HG03280 (cell line): ENCODE measurements at regions not wholly inside any gene's neighbourhood (a gene's known extent, or its start where the extent isn't known, plus 50 kb on each side); places are given as distances from the start of the nearest gene placed in this dataset.
"Not testable (repeated sequence)": the region's sequence is repeated elsewhere in the genome, so short reads cannot be mapped to it uniquely, and the experiment has no call there.

Experiments used
- ATAC-seq: cut with Tn5 transposase; IDR thresholded peaks from one replicate; pipeline ENCODE4 v1.9.1; 2021; ENCODE audit warnings: mild to moderate bottlenecking, moderate library complexity; ENCODE audit not compliant: unreplicated experiment

DNA sequence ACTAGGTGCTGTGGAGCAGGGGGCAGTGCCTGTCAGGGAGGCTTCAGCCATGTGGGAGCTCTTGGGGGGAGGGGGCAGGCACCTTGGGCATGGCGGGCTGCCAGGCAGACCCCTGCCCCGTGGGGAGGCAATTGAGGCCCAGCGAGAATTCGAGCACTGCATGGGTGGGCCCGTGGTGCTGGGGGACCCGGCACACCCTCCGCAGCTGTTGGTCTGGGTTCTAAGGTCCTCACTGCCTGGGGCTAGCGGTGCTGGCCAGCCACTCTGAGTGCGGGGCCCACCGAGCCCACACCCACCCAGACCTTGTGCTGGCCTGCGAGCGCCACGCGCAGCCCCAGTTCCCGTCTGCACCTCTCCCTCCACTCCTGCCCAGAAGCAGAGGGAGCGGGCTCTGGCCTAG is 835.5 kb upstream of the CNTN5 start:
- no peak for ATAC-seq

DNA sequence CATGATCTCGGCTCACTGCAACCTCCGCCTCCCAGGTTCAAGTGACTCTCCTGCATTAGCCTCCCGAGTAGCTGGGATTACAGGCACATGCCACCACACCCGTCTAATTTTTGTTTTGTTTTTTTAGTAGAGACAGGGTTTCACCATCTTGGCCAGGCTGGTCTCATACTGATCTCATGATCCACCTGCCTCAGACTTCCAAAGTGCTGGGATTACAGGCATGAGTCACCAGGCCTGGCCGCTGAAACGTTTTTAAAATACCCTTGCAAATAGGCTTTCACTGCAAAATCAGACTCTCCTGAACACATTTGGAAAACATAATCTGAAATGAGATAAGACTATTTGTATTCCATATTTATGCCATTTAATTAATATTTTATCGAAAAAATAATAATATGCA is 826.1 kb upstream of the CNTN5 start:
- ATAC-seq, result no peak

DNA sequence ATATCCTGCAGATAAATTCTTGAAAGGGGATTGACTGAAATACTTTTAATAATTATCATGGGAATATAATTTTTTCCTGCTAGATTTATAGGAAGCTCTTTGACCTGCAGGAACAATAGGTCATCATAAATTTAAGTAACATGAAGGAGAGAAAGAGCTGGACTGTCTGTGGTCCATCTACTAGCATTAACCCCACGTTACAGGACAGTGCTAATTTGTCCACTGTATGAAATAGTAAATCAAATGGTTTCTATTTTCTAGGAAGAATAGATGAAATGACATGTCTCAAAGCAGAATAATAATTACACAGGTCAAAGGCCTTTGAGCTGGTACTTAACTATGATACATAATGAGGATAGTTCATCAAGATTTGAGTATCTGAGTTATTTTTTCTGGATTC is 825.4 kb upstream of the CNTN5 start:
- ATAC-seq, result no peak

DNA sequence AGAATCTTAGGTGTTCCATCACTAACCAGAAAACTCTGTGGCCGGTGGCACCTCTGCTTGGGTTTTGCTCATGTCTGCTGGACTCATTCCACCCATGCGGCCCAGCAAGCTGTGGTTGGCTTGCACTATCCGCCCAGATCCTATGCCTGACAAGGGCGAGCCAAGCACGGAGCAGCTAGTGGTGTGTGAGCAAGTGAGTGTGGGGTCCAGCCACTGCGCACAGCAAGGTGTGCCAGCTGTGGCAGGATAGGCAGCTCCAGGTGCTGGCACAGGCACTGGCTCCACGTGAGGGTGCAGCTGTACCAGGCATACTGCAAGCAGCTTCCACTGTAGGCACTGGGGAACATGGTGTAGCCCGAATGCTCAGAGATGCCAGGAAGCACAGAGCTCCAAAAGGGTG is 813.7 kb upstream of the CNTN5 start:
- no peak for ATAC-seq

DNA sequence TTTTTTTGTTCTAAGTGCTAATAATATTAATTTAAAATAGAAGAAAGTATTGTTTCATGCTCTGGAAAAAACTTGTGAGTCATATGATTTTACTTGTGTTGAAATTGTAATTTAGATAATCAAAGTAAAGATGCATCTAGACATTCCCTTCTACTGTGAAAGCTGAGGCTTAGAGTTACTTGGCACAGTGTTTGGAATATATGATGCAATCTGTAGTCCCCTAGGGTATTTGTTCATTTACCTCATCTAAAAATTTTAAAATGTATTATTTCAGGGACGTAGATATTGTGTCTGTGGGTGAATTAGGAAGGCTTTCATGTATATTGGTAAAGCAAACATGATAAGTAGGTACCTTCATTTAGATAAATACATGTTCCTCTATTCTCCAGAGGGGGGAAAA is 793.5 kb upstream of the CNTN5 start:
- ATAC-seq, result no peak

DNA sequence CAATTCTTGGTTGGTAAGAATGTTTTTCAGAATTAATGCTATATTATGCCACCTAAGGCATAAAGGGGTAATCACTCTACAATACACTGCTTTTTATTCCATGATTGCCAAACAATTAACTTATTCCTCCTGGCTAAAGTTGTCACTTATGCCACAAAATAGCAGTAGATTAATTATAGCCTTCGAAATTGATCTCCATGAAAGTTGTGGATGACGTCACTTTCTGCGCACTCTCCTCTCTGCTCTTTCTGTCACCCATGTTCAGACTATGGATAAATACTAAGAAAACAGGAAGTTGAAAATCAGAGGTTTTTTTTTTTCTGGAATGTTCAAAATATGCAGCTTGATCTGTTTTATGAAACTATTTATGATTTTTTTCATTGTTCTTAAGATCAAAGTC is 790.1 kb upstream of the CNTN5 start:
- no peak for ATAC-seq

DNA sequence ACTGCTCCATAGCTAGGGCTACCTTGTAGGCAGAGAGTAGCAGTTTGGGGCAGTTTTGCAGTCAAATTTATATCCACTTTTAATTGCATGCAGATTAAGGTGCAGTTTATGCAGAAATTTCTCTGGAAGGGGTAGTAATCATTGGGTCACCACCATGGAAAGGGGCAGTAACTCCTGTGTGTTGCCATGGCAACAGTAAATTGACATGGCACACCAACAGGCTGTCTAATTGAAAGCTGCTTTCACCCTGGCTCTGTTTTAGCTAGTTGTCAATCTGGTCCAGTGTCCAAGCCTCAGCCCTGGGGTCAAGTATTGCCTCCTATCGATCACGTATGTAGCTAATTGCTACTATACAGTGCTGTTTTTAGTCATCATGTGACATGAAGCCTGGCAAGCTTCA is 786.1 kb upstream of the CNTN5 start:
- ATAC-seq, result no peak

DNA sequence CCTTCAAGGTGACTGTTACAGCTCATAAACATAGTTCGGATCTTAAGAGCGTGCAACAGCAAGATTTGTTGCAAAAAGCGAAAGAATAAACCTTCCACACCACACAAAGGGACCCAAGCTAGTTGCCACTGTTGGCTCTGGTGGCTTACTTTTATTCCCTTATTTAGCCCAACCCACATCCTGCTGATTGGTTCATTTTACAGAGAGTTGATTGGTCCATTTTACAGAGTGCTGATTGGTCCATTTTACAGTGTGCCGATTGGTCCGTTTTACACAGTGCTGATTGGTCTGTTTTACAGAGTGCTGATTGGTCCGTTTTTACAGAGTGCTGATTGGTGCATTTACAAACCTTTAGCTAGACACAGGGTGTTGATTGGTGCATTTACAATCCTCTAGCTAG is 776.9 kb upstream of the CNTN5 start:
- ATAC-seq, result no peak

DNA sequence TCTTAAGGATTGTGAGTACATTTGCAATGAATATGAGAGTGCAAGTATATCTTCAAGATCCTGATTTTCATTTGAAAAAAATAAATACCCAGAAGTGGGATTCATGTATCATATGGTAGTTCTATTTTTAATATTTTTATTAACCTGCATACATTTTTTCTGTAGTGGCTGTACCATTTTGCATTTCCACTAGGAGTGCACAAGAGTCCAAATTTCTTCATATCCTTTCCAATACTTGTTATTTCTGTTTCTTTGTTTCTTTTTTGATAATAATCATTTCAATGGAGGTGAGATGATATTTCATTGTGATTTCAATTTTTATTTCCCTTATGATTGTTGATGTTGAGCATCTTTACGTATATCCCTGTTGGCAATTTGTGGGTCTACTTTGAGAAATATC is 759.8 kb upstream of the CNTN5 start:
- no peak for ATAC-seq

DNA sequence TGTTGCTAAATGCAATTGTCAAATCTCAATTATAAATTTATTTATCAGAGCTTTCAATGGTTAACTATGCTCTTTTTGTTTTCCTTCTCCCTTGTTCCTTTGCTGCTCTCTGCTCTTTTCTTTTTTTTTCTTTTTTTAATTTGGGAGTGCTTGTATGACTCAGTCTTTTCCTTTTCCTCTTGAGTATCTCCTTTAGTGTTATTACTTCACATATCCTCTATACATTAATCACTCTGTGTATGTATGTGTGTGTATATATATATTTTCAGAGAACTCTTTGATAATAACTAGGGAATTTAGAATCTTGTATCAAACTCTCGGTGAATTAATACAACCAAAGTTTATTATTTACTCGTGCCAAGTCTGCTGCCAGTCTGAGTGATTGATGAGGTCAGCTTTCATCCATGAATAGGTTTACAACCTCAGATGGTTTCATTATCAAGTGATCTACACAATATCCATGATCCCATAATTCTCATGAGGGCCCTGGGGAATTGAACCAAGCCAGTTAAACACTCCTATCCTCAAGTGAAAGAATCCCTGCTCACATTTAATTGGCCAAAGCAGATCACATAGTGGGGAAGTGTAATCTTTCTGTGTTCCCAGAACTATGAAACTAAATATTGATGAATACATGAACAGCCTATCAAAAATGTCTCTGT is 743.4 kb upstream of the CNTN5 start:
- no peak for ATAC-seq

DNA sequence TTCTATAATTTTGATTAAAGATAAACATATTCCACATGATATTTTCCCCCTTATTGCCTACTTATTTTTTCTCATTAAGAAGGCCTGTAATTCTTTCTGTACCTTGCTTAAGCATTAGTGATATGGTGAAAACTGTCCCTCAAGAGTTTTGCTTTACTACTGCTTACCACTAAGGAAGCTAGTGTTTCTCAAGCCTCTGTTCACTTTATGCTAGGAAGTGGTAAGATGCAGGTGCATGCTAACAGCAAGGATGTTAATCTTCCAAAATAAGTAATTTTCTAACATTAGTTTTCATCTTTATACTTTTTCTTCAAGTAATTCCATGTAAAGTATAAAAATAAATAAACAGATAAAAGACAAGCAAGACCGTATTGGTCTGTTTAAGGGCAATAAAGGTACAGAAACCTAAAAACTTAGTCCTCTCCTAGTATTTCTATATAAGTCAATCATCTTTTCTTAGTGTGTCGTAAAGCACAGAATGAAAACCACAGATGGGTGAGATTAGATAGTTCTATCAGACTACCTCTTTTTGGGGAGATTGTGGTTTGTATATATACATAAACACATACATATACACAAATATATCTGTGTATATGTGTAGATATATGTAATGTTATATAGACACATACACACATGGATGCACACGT is 731.0 kb upstream of the CNTN5 start:
- ATAC-seq, result no peak

DNA sequence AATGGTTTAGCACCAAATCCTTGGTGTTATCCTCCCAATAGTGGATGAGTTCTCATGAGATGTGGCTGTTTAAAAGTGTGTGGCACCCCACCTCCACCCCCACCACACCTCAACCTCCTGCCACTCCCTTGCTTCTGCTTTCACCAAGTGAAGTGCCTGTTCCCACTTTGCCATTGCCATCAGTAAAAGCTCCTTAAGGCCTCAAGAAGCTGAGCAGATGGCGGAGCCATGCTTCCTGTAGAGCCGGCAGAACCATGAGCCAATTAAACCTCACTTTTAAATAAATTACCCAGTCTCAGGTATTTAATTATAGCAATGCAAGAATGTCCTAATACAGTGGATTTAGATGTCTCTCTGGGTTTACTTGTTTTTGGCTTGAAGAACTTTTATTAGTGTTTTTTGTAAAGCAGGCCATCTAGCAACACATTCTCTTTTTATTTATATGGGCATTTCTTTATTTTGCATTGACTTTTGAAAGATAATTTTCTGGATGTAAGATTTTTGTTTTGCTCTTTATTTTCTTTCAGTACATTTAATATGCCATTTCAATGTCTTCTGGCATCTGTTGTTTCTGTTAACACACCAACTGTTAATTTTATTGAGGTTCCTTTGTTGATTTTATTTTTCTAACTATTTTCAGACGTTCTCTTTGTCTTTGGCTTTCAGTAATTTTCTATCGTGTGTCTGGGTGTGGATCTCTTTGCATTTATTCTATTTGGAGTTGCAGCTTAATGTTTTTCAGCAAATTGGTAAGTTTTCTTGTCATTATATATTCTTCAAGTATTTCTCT is 724.5 kb upstream of the CNTN5 start:
- no peak for ATAC-seq

DNA sequence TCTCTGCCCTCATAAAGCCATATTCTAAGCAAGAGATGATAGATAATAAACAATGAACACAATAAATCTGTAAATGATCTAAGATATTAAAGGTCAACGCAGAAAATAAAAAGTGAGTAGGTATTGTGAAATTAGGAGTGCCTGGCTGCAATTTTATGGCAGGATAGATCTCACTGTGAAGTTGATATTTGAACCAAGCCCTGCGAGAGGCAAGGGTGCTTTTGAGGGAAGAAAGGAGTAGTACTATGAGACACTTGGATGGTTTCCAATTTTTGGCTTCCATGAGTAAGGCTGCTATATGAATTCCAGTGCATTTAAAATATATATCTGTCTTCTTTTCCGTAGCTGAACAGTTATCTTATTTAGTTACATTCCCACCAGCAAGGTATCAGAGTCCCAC is 720.0 kb upstream of the CNTN5 start:
- ATAC-seq, result no peak

DNA sequence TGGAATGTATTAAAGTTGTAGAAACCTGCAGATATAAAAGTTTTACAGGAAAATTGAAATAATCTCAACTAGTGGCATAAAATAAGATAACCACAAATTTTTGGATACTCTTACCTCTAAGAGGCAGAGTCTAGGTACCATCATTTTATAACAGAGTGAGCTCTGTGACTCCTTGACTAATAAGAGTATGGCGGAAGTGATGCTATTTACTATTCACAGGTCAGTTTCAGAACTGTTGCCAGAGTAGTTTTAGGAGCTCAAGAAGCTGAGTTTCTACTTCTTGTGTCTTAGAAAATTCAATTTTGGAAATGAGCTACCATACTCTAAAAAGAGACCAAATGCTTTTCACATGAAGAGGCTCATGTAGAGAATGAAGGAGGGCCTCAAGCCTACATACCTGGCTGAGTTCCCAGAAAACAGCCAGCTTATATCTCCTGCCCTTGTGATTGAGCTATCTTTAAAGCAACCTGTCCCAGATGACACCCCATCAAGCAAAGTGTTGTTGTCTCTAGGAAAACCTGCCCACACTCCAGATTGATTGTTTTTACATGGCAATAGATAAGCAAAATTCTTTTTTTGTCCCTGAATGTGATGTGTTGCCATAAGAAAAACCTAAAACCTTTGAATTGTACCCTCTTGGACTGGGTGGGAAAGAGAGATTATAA is 712.8 kb upstream of the CNTN5 start:
- ATAC-seq, result no peak

DNA sequence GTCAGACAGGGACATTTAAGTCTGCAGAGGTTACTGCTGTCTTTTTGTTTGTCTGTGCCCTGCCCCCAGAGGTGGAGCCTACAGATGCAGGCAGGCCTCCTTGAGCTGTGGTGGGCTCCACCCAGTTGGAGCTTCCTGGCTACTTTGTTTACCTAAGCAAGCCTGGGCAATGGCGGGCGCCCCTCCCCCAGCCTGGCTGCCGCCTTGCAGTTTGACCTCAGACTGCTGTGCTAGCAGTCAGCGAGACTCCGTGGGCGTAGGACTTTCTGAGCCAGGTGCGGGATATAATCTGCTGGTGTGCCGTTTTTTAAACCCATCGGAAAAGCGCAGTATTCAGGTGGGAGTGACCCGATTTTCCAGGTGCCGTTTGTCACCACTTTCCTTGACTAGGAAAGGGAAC is 690.4 kb upstream of the CNTN5 start:
- ATAC-seq, result not testable (repeated sequence)

DNA sequence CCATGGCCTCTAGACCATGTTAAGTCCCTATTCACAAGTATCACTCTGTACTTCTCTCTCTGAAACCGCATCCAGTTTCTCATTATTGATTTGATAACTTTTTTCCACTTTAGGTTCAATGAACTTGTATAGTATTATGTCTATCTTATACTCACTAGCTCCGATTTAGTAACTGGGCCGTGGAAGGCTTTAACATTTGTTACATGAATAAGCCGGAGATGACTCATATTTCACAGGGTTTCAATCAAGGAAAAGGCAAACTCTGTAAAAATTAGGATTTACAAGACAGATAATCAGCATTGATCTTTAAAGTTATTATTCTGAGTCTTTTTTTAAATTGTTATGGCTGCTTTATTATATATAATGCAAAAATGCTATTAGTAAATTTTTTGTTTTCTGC is 662.2 kb upstream of the CNTN5 start:
- no peak for ATAC-seq

DNA sequence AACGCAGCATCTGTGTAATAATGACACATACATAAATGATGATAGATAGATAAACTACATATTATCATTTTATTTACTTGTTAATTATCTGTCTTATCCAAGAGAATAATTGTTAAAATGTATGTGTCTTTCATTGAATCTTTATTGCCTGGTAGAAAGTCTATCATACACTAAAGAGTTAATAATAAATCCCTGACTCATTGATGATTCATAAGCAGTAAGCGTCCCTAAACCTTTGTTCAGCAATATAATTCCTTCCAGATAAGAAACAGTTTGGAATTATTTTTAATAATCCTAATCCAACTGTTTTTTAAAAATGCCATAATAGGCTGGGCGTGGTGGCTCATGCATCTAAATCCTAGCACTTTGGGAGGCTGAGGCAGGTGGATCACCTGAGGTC is 655.6 kb upstream of the CNTN5 start:
- ATAC-seq, result no peak

DNA sequence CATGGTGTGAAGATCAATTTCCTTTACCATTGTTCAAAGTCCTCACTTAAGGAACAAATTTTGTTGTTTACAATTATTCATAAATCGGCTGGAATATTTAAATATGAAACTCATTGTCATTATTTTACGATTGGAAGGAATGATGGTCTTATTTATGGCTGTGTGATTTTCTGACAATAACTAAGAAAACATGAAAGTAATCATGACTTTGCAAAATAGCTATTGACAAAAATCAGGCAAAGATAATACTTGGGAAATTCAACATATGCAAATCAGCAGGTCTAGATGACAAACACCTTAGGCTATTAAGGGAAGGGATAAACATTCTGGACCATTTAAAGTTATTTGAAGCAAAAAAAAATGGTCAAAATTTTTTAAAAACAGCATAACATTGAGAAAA is 654.8 kb upstream of the CNTN5 start:
- no peak for ATAC-seq

DNA sequence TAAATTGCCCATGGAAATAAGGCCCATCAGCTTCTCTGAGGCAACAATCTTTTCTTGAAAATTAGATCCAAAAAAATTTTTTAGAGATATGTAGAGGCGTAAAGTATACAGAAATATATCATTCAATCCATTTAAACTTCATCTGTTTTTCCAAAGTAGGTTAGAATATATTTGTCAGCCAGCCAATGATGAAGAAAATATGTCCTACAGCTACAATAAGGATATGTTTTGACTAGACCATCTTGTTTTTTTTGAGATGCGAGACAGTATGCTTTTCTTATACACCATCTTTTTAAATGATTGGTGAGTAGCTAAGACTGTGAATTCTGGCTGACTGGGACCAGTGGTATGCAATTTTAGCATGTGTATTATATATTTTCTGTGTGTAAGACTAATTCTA is 630.4 kb upstream of the CNTN5 start:
- no peak for ATAC-seq

DNA sequence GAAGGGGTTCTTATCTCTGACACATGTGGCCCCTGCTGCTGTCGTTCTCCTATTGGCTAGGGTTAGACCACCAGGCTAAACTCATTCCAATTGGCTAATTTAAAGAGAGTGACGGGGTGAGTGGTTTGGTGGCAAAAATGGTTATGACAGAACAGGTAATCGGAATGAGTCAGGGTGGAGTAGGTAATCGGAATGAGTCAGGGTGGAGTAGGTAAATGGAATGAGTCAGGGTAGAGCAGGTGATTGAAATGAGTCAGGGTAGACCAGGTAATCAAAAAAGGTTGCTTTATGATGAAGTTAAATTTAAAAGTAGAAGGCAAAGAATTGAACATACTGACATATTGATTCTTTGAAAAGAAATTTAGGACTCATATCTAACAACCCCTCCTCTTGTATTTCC is 626.2 kb upstream of the CNTN5 start:
- ATAC-seq, result not testable (repeated sequence)

DNA sequence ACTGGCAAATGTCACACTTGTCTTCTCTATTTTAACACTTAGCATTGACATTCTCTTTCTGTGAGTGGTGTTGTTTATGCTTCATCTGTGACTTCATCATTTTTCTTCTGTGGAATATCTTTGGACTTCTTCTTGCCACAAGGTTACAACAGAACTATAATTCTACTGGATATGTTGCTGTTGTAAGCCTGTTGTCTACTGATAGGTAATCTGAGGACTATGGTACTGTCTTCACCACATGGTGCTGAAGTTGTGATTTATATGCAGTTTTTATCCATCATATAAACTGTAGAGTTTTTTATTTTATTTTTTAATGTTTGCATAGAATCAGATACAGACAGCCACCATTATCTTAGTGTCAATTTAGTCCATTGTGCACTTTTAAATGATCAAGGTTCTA is 622.2 kb upstream of the CNTN5 start:
- ATAC-seq, result no peak

DNA sequence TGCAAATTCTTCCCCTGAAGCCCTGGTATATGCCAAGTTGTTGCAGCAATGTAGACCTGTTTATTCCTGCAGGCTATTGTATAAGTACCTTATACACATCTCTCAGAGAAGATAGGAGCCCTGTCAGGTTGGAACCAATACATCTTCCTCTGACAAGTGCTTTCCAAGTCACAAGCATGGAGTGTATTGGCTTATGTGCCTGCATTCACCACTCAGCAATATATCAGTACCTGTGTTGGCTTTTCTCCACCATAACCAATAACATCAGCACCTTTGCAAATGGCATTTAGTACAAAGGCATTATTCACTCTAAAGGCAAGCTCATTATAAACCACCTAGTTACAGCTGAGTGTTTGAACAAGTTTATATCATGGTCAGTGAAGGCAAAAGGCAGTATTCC is 611.7 kb upstream of the CNTN5 start:
- ATAC-seq, result no peak
